ENCODE measurements at regions not wholly inside any gene's neighbourhood (a gene's known extent, or its start where the extent isn't known, plus 50 kb on each side); places are given as distances from the start of the nearest gene placed in this dataset.

GRCh38 chr4:159758061-159758460, 655.2 kb downstream of the RAPGEF2 start:
- no peaks in the 10 kb centered on the region for H3K79me2 ChIP-seq (ENCODE audit: insufficient read depth, low read length)
- H3K4me1 Mint-ChIP-seq (ENCODE audit: low read depth, unreplicated experiment): no peaks in the 10 kb centered on the region
- no peaks in the 10 kb centered on the region for H3K27me3 Mint-ChIP-seq (ENCODE audit: low read depth, unreplicated experiment)
- H3K4me3 ChIP-seq (ENCODE audit: insufficient read depth, low read depth, low read length): no peak overlapping the region
- H3K9me3 Mint-ChIP-seq (ENCODE audit: unreplicated experiment): peaks cover 3% of the 10 kb centered on the region
- no peaks in the 10 kb centered on the region for H3K4me1 ChIP-seq (ENCODE audit: insufficient read depth, low read length)
- DNase-seq (ENCODE audit: low read depth) (no peak), FAIRE-seq (no peak)
- H3K36me3 ChIP-seq (ENCODE audit: insufficient read depth, low read length): no peaks in the 10 kb centered on the region
- no peak overlapping the region for H3K4me2 ChIP-seq (ENCODE audit: low read length)
- no peaks in the 10 kb centered on the region for H3K36me3 Mint-ChIP-seq (ENCODE audit: low read depth, unreplicated experiment)
- no peak overlapping the region for H3K27ac ChIP-seq (ENCODE audit: low read depth, low read length)
- no peak overlapping the region for H3K27ac Mint-ChIP-seq (ENCODE audit: unreplicated experiment)
- TF ChIP-seq EZH2 (IDR thresholded peaks at IDR 0.05; ENCODE audit: insufficient read depth, low read length): no peak
- no peak for TF ChIP-seq CTCF (IDR thresholded peaks at IDR 0.05; ENCODE audit: insufficient read depth, low read depth, low read length)
- H2AFZ ChIP-seq (ENCODE audit: low read depth, low read length): no peak overlapping the region
- H3K4me3 Mint-ChIP-seq (ENCODE audit: unreplicated experiment): no peak overlapping the region
- H3K9me3 ChIP-seq (ENCODE audit: insufficient read depth, low read depth, low read length): no peaks in the 10 kb centered on the region
- no peaks in the 10 kb centered on the region for H3K27me3 ChIP-seq (ENCODE audit: insufficient read depth, low read length)
- no peaks in the 10 kb centered on the region for H4K20me1 ChIP-seq (ENCODE audit: insufficient read depth, low read length)
- no peak overlapping the region for H3K9ac ChIP-seq (ENCODE audit: low read length)

- peaks cover 3% of the 10 kb centered on the region for H3K9me3 Mint-ChIP-seq (ENCODE audit: unreplicated experiment)
- peaks cover 12% of the 10 kb centered on the region for H3K4me1 Mint-ChIP-seq (ENCODE audit: low read depth, unreplicated experiment)
- H3K36me3 Mint-ChIP-seq (ENCODE audit: low read depth, unreplicated experiment): no peaks in the 10 kb centered on the region
- TF ChIP-seq EZH2 (IDR thresholded peaks at IDR 0.05; ENCODE audit: insufficient read depth, low read length): no peak
- TF ChIP-seq CTCF (IDR thresholded peaks at IDR 0.05; ENCODE audit: insufficient read depth, low read depth, low read length): no peak
- Histone ChIP-seq H3K27ac (ENCODE audit: low read depth, low read length) (no peak overlapping the region), H3K9ac (ENCODE audit: low read length) (no peak overlapping the region), H3K27me3 (ENCODE audit: insufficient read depth, low read length) (no peaks in the 10 kb centered on the region), H3K9me3 (ENCODE audit: insufficient read depth, low read depth, low read length) (no peaks in the 10 kb centered on the region), H3K4me2 (ENCODE audit: low read length) (no peak overlapping the region), H3K79me2 (ENCODE audit: insufficient read depth, low read length) (no peaks in the 10 kb centered on the region), H3K4me3 (ENCODE audit: insufficient read depth, low read depth, low read length) (no peak overlapping the region), H3K4me1 (ENCODE audit: insufficient read depth, low read length) (peaks cover 17% of the 10 kb centered on the region), H2AFZ (ENCODE audit: low read depth, low read length) (no peak overlapping the region), H3K36me3 (ENCODE audit: insufficient read depth, low read length) (no peaks in the 10 kb centered on the region), H4K20me1 (ENCODE audit: insufficient read depth, low read length) (no peaks in the 10 kb centered on the region)
- DNase-seq (ENCODE audit: low read depth) (no peak), FAIRE-seq (no peak)
- no peak overlapping the region for H3K4me3 Mint-ChIP-seq (ENCODE audit: unreplicated experiment)
- no peaks in the 10 kb centered on the region for H3K27me3 Mint-ChIP-seq (ENCODE audit: low read depth, unreplicated experiment)
- no peak overlapping the region for H3K27ac Mint-ChIP-seq (ENCODE audit: unreplicated experiment)
Measured at GRCh38 chr4:159762672-159763071, 659.8 kb downstream of the RAPGEF2 start.

- peak overlapping the region; percentile 71 for H3K27ac Mint-ChIP-seq (ENCODE audit: unreplicated experiment)
- peaks cover 23% of the 10 kb centered on the region for H3K4me1 ChIP-seq (ENCODE audit: insufficient read depth, low read length)
- H3K4me3 Mint-ChIP-seq (ENCODE audit: unreplicated experiment): no peak overlapping the region
- H3K9me3 Mint-ChIP-seq (ENCODE audit: unreplicated experiment): peaks cover 3% of the 10 kb centered on the region
- H3K27me3 ChIP-seq (ENCODE audit: insufficient read depth, low read length): no peaks in the 10 kb centered on the region
- H3K9me3 ChIP-seq (ENCODE audit: insufficient read depth, low read depth, low read length): no peaks in the 10 kb centered on the region
- FAIRE-seq (no peak), DNase-seq (ENCODE audit: low read depth) (peak; percentile 49)
- peaks cover 17% of the 10 kb centered on the region for H3K4me1 Mint-ChIP-seq (ENCODE audit: low read depth, unreplicated experiment)
- no peaks in the 10 kb centered on the region for H4K20me1 ChIP-seq (ENCODE audit: insufficient read depth, low read length)
- H3K79me2 ChIP-seq (ENCODE audit: insufficient read depth, low read length): no peaks in the 10 kb centered on the region
- H2AFZ ChIP-seq (ENCODE audit: low read depth, low read length): no peak overlapping the region
- no peaks in the 10 kb centered on the region for H3K36me3 ChIP-seq (ENCODE audit: insufficient read depth, low read length)
- peak overlapping the region; percentile 39 for H3K9ac ChIP-seq (ENCODE audit: low read length)
- no peak for TF ChIP-seq EZH2 (IDR thresholded peaks at IDR 0.05; ENCODE audit: insufficient read depth, low read length)
- TF ChIP-seq CTCF (IDR thresholded peaks at IDR 0.05; ENCODE audit: insufficient read depth, low read depth, low read length): peak; percentile 84
- no peaks in the 10 kb centered on the region for H3K27me3 Mint-ChIP-seq (ENCODE audit: low read depth, unreplicated experiment)
- no peaks in the 10 kb centered on the region for H3K36me3 Mint-ChIP-seq (ENCODE audit: low read depth, unreplicated experiment)
- peak overlapping the region; percentile 29 for H3K27ac ChIP-seq (ENCODE audit: low read depth, low read length)
- H3K4me3 ChIP-seq (ENCODE audit: insufficient read depth, low read depth, low read length): no peak overlapping the region
- peak overlapping the region; percentile 63 for H3K4me2 ChIP-seq (ENCODE audit: low read length)
Measured at GRCh38 chr4:159764343-159764952, 661.6 kb downstream of the RAPGEF2 start.
